Tibial nerve (tissue), 4 donors: ENCODE measurements at regions not wholly inside any gene's neighbourhood (a gene's known extent, or its start where the extent isn't known, plus 50 kb on each side); places are given as distances from the start of the nearest gene placed in this dataset.

Experiments used
- EP300 ChIP-seq, 2 donors: sonication (generic); formaldehyde crosslinking; IDR thresholded peaks; one replicate each; pipeline ENCODE4 v1.6.1; 2017; ENCODE audit warnings: antibody characterized with exemption in 2 of 2, mild to moderate bottlenecking in 1 of 2
- TF ChIP-seq, protein P1 (sequence below), 5 experiments: fragments of 200-600 bp in 3 of 5; fragments of 450-650 bp in 2 of 5; sonication (generic) in 3 of 5; IDR thresholded peaks; one replicate each; pipeline ENCODE4 v1.5.1; 2016 to 2019; ENCODE audit warnings: antibody characterized with exemption in 5 of 5, mild to moderate bottlenecking in 3 of 5, moderate library complexity in 2 of 5

DNA sequence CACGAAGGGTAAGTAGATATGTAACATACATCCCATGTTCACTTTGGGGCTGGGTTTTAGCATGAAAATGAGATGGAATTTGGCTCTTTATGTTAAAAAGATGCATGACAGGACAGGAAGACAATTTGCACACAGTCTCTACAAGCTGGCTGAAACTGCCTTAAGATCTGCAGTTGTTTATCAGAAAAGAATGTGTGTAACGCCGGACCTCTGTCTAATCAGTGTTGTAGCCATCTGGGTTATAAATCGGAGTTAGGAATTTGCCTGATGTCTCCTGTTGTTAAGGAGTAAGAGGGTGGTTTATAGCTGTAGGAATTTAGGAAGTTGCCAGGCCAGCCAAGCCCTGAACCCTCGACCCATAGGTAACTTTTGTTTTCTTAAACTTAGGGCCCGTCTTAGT is 562.9 kb upstream of the FAT1 start:
- TF ChIP-seq, protein P1, sequence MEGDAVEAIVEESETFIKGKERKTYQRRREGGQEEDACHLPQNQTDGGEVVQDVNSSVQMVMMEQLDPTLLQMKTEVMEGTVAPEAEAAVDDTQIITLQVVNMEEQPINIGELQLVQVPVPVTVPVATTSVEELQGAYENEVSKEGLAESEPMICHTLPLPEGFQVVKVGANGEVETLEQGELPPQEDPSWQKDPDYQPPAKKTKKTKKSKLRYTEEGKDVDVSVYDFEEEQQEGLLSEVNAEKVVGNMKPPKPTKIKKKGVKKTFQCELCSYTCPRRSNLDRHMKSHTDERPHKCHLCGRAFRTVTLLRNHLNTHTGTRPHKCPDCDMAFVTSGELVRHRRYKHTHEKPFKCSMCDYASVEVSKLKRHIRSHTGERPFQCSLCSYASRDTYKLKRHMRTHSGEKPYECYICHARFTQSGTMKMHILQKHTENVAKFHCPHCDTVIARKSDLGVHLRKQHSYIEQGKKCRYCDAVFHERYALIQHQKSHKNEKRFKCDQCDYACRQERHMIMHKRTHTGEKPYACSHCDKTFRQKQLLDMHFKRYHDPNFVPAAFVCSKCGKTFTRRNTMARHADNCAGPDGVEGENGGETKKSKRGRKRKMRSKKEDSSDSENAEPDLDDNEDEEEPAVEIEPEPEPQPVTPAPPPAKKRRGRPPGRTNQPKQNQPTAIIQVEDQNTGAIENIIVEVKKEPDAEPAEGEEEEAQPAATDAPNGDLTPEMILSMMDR (IDR thresholded peaks at IDR 0.05): no peak
- no peak for TF ChIP-seq EP300 (IDR thresholded peaks at IDR 0.05)
